HS-5 (cell line): ENCODE measurements at regions not wholly inside any gene's neighbourhood (a gene's known extent, or its start where the extent isn't known, plus 50 kb on each side); places are given as distances from the start of the nearest gene placed in this dataset.
"Not testable (repeated sequence)": the region's sequence is repeated elsewhere in the genome, so short reads cannot be mapped to it uniquely, and the experiment has no call there.

ENCODE experiments used
- DNase-seq: peaks from one replicate; pipeline ENCODE4 v3.0.0-alpha.2; 2012; ENCODE audit warnings: low read depth

DNA sequence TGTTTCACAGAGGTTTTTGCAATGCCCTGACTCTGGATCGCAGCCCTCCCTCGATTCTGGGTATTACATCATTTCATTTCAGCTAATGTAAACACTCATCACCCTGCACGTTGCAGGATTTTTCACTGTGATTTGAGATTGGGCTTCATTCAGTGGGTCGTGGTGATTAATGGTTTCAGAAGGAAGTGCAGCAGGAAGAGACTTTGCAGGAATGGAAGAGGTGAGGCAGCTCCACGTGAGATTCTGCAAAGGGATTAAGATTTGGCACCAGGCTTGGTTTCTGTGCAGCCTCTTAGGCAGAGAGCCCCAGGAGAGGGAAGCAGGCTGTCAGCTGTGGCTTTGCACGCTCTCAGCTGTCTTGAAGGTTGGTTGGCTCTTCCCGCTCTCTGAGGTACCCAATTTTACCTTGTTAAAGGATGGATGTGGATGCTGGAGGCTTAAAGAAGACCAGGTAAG, 95.2 kb downstream of the PLCE1 start:
- DNase-seq, result no peak

DNA sequence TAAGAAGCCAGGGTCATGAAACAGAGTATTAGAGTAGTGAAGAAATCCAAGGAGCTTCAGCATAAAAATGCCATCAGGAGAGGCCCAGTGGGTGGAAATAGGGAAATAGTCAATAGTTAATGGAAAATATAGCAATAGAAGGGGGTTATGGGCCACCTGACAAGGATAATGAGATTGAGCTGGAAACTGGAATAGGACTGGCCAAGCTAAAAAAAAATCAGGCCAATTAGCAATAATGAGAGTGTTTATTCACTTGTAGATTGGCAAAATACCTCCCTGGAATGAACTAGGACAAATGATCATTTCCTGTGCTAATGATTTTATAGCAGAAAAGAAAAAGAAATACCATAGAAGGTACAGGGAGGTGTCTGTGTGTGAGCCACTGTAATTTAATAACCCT, 97.9 kb downstream of the PLCE1 start:
- no peak for DNase-seq

DNA sequence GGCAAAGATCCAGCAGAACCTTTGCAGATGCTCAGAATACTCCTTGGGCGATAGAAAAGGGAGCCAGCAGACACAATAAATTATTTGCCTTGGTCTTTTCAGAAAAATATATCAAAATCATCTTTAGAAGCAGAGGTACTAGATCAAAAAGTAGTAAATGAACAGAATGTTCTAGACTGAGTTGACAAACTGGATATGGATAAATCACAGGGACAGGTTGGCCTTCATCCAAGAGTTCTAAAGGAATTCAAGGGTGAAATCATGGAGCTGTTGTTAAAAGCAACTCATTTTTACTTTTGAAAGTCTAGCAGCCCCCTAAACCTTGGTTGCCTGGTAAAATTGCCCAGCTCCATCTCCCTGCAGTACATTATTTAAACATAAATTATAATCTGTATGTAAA, 99.1 kb downstream of the PLCE1 start:
- DNase-seq, result no peak

DNA sequence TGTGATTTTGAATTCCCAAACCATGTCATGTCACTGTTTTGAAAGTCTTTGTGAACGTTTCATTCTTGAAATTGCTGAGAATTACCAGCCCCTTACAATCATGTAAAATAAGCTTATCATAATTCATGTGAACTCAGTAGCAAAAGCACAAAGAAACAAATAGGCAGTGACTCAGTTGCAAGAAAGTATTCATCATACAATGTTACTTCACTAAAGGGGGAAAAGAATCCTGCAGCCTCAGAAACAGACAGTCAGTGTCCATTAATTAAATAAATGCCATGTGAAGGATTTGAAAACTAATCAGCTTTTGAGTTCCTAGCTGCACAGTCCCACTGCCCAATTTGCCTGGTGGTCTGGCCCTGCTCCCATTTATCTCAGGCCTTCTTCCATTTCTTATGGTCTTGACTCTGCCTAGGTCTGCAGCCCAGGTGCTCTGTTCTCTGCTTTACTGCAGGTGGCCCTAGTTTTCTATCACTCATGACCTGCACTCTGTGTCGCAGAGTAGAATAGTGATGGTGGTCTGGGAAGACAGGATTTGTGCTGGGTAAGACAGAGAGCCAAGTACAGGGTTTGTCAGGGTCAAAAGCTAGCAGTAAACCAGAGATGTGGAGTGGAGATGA, 99.7 kb downstream of the PLCE1 start:
- DNase-seq, result no peak

DNA sequence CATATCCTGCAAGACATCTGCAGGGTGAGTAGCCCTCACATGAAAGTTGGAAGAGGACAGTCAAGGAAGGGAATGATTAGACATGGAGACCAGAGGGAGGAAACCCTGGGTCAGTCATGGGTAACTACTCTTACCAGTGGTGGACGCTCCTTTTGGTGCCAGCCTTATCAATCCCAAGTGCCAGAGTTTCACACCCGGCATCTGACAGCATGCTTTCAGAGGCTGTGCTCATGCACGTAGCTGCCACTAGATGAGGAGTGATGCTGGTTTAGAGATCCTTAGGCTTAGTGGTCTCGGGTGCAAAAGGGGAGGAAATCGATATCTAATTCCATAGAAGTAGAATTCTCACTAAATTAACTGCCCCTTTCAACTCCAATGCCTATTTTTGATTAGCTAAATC, 100.8 kb downstream of the PLCE1 start:
- no peak for DNase-seq

DNA sequence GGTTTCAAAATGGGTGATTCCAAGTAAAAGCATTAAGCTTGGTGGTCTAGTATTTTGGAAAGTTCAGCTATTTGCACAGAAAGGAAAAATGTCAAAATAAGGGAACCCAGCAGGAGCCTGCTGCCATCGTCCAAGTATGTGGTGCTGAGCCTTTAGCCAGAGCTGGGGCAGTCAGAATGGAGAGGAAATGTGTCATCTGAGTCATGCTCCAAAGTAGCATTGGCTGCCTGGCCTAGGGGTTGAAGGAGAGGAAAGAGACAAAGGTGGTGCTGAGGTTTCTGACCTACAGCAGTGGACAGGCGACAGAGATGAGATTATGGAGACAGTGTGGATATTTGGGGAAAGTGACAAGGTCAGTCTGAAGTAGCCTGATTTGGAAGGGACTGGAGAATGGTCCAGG, 103.9 kb downstream of the PLCE1 start:
- DNase-seq, result no peak

DNA sequence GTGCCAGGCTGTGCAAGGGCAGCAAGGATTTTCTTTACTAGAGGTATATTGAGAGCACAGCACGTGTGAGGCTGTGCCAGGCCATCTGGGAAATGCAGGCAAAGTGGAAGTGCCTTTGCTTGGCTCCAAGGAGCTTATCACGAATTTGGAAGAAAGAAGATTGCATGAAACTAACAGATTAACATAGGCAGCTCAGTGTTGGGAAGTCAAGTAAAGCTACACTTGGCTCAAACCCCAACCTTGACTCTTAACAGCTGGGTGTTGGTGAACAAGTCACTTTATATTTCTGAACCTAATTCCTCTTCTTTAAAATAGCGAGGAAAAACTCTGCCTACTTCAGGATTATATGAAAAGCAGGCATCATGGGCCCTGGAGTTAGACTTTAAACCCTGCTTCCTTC, 105.2 kb downstream of the PLCE1 start:
- DNase-seq, result no peak

DNA sequence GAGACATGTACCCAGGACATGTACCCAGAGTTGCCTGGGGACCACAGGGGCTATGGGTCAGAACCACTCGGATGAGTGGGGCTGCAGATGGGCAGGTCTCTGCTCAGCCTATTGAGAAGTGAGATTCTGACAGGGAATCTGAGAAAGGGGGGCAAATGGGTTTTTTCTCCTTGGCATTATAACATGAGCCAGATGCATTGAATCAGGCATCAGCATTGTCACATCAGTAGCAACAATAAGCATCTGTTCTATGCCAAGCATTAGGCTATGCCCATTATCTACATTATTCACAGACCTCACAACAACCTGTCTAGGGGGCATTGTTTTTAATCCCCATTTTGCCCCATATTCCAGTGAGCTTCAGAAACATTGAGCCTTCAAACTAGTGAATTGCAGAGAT, 108.2 kb downstream of the PLCE1 start:
- DNase-seq, result no peak

DNA sequence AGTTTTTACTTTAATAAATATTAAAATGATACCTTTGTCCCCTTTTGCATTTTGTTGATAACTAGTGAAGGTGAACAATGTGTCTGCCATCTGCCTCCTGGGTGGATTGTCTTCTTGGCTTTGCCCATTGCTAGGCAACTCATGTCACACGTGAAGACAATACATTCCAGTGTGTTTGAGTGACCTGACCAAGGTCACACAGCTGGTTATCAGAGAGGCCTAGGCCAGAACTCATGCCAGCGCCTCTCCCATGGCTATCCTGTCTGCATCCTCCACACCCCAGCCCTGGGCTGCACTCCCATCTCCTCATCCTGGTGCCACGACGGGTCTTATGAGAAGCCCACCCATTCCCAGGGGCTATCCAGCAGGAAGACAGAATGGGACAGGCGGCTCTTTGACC, 108.7 kb downstream of the PLCE1 start:
- DNase-seq, result no peak

DNA sequence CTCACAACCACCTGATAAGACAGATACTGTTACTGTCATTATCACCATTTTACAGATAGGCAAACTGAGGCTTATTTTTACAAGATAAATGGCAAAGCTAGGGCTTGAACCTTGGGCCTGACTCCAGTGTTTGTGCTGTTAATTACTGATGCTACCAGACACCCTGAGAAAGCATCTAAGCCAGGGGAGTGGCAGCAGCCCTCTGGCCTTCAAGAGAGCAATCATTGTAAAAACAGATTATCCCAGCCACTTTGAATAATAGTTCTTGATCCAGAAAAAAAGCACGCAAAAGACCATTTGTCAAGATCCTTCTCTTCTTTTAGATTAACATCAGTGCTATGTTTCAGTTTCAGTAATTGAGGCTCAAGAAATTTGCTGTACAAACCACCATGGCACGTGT, 109.5 kb downstream of the PLCE1 start:
- no peak for DNase-seq

DNA sequence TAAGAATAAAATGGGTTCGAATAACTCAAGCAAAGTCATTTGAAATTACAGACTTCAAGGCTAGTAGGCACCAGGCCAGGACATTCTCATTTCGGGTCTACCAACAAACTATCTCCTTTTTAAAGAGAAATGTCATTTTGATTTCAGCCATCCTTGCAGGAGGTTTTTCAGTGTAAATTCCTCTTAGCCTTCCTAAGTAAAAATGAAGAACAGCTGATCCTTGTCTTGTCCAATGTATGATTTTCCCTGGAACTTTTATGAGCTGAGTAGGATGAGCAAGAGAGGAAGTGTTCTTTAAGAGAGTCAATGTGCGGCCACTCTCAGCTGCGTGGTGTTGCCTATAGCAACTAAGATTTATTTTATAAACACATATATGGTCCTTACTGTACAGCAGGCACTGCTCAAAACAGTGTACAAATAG, 110.1 kb downstream of the PLCE1 start:
- no peak for DNase-seq

DNA sequence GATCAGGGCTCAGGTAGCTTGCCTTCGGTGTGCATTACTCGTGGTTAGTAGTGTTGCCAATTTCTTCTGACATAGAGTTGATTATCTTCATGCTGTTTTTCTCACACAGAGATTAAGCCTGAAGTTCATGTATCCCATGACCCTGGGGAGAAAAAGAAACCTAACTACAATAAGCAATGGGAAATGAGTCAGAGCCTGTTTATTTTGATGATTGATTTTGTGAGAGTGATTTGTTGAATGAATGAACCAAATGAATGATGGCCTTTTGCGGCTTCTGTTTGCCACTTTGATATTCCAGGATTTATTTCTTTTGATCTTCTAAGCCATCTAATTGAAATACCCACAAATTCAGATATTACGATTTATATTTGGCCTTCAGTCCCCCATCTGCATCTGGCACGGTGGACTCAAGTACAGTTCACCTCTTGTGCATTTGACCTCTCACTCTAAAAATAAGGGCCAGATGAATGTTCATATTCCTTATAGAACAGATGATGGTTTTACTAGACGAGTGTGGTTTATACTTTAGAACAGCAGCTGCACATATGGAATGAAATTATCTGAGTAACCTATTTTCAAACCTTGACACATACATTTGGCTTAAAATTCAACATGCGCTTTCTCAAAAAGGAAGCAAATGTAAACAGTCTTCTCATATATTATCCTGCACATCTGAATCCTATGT, 110.7 kb downstream of the PLCE1 start:
- DNase-seq, result no peak

DNA sequence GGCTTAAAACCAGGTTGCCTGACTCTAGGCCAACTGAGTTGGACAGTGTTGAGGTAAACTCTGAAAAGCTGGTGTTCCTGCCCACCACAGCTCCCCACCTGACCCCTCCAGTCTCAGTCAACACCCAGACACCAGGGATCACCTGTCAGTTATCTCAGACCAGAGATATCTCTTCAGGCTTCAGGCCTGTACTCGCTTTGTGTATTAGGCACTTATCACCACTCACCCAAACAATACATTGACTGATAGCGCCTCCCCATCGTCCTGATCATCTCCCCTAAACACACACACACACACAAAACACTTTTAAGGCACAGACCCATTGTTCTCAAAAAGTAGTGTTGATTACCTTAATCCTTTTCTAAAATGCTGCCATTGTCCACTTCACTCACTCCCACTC, 111.5 kb downstream of the PLCE1 start:
- DNase-seq, result no peak

DNA sequence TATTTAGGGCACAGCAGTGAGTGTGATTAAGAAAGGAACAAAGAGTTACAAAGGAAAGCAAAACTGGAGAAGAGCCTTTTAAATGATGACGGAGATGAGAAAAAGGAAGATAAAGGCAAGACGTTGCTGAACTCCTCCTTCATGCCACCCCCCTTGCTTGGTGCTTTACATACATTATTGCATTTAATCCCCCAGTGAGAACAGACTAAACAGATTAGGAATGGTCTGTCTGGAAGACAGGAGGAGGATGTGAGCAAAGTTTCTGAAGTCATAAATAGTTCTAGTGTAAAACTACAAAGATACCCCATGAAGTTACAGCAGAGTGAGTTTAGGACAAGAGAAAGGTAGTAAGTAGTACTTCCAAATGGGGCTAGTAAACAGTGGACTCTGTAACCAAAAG, 113.5 kb downstream of the PLCE1 start:
- DNase-seq, result no peak

DNA sequence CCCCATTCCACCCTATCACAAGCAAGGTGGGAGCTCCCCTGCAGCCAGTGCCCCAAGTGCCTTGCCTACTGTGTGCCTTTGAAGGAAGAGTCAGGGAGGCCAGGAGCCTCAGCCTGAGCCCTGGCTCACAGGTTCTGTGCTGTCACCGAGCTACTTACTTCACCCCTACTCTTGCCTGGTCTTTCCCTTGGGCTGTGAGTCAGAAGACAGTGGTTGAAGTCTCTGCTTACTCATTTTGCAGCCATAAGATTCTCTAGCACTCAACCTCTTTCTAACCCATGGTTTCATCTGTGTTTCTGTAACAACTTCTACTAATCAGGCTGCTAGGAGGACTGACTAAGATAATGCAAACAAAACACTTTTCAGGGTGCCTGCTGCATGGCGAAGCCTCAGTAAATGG, 114.5 kb downstream of the PLCE1 start:
- peak; percentile 49 for DNase-seq

DNA sequence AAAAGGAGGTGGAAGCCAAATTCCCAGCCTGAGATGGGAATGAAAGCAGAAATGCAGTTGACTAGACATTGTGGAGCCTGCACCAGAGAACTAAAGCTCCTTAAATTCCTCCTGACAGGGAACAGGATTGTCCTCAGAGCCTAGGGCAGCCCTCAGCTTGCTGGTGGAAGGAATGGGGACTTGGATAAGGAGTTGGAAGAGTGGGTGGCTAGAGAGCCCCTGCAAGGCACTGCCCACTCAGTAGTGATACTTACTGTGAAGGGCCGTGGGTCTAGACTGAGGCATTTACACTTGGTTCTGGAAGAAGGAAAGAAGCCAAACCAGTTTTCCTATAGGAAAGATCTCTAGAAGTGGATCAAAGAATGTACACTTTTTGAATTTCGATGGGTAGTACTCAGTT, 117.6 kb downstream of the PLCE1 start:
- no peak for DNase-seq

DNA sequence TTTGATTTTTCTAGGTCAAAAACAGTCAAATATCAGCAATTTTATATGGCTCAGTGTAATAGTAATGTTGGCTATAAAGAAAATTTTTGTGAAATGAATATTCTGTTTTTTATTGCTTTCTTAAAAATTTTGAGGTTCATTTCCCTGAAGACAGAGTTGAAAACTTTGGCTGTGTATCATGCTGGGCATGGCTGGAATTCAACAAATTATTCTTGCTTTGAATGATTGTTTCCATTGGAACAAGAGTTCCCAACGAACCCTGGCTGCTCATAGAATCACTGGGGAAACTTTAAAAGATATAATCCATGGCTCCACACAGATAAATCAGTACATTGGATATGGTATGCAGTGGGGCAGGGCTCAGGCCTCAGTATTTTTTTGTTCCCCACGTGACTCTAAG, 118.6 kb downstream of the PLCE1 start:
- no peak for DNase-seq

DNA sequence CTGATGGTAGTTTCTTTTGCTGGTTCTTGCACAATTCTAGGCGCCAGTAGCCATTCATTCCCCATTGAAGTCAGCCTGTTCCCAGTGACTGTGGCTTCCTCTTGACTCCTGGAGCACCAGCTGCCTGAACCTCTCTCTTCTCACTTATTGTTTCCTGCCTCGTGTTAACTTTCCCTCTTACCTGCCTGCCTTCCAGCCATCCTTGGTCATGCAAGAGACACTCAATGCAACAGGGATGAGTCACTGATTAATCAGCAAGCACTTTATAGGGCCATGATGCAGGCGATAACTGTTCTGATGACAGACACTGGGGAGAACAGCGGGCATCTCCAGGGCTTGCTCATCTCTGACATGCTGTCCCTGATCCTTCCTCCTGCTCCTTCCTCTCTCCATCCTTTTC, 122.0 kb downstream of the PLCE1 start:
- DNase-seq, result no peak

DNA sequence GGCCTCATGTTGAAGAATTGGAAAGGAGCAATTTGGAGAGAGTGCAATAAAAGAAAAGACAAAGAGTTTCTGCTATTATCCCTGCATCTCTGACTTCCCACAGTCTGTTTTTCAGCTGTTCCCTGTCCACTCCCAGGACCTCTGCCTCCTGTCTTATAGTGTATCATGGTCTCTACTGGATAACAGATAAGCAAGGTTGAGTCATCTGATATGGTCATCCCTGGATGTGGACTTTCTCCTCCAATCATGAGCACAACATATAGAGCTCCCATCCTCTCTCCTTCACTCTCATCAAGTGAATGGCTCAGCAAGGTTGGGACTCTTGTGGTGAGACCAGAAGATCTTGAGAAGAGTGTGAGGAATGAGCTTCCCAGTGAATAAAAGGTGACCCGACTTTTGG, 123.1 kb downstream of the PLCE1 start:
- no peak for DNase-seq

DNA sequence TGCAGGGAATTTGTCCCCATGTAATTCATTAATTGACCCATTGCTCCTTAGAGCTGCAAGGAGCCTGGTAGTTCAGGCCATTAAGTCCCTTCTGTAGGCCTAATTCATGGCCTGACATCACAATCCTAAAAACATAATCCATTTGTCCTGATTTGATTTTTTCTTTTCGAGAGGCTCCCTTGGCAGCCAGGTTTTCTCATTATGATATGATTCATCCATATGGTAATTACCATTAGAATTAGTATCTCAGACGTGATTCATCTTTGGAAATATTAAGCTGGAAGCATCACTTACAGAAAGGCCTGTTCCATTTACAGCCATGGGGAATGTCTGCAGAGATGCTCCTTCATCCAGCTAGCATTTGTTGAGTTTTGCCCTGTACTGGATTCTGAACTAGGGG, 128.5 kb downstream of the PLCE1 start:
- DNase-seq, result no peak

DNA sequence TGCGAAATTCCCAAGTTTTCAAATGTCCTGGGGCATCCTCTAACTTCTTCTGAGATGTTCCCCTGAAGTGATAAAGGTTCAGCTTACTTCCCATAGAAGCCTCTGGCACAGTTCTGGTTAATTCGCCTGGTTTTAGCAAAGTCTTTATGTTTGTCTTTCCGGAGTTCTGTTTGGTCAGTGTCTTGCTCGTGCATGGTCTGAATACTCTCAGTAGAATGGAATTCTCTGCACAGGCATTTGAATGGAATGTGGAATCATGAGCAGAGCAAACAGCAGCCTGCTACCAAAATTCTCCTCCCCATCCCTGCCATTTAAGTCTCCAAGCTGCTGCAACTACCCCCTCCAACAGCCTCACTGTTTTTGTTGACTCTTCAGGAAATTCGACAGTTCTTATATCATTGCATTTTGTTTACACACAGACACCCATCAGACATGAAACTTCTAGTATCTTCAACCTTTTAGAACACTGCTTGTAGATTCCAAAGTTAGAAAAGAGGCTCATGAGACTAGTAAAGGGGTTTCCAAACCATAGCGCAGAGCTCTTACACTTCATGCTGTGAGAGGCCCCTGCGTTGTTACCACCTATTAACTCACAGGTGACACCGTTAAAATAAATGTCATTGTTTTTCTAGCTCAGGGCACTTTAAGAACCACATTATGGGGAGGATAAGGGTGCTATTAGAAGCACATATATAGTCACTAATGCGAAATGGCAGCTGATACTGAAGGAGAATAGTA, 129.7 kb downstream of the PLCE1 start:
- peak; percentile 78 for DNase-seq

DNA sequence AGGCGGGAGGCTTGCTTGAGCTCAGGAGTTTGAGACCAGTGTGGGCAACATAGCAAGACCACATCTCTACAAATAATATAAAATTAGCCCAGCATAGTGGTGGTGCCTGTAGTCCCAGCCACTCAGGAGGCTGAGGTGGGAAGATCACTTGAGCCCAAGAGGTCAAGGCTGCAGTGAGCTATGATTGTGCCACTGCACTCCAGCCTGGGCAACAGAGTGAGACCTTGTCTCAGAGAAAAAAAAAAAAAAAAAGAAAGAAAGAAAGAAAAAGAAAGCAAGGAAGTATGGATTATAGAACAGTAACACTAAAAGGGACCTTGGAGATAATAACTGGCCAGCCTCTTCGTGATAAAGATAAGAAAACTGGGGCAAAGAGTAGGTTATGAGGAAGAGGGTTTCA, 130.4 kb downstream of the PLCE1 start:
- not testable (repeated sequence) for DNase-seq

DNA sequence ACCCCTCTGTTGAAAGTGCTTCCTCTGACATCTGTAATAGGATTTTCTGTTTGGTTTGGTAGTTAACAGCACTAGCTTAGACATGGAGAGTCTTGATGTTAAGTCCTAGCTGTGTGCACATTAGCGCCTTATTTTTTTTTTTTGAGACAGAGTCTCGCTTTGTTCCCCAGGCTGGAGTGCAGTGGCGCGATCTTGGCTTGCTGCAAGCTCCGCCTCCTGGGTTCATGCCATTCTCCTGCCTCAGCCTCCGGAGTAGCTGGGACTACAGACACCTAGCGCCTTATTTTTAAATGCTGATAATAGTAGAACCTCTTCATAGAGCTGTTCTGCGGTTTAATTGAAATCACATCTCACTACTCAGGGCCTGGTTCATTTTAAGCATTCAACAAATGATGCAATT, 131.5 kb downstream of the PLCE1 start:
- not testable (repeated sequence) for DNase-seq
